NCI-H1048 (cell line): ENCODE measurements at regions not wholly inside any gene's neighbourhood (a gene's known extent, or its start where the extent isn't known, plus 50 kb on each side); places are given as distances from the start of the nearest gene placed in this dataset.
"Not testable (repeated sequence)": the region's sequence is repeated elsewhere in the genome, so short reads cannot be mapped to it uniquely, and the experiment has no call there.

ENCODE experiments used
- DNase-seq: peaks from one replicate; lab custom pipeline; 2025; lab: John Stamatoyannopoulos, UW

DNA sequence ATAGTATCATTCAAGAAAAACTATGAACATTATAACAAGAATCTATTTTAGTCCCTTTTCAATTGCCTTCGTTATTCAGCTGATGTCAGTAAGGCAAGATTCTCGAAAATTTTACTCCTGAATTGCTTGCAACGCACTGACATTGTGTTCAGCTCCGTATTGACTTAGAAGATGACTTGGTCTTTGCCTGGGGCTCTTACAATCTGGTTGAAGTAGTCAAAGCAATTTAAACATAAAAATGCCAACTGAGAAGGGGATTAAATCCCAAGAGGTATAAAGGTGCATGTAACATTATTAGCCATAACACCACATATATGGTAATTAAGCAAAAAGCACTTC lies 507.1 kb downstream of the CENPC start:
- DNase-seq = no peak

DNA sequence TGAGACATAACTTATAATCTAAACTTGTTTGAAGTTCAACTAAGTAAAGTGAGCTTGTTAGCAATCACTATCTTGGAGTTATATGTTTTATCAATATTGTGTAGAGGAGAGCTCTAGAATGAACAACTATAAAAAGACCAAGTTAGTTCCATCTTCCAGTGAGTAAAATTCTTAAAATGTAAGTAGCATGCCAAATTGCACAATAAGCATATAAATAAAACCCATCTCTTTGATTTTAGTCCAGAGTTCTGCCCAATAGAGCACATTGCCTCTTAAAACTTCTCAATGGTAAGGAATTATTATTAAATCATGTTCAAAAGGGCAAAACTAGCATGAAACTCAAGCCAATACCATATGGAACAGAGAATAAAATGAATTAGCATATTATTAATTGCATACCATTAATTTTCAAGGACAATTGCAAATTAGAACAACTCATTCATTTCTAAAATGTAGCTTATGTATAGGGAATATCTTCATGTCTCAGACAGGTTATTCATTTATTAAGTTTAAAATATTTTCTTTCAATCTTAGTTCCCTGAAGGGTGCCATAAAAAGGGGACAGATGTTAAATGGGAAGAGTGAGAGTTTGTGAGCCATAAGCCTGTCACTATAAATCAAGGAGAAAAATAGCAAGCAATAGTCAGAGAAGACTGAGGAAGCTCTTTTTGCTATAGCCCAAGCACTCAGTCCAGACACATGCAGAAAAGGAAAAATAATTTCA lies 507.6 kb downstream of the CENPC start:
- DNase-seq = no peak

DNA sequence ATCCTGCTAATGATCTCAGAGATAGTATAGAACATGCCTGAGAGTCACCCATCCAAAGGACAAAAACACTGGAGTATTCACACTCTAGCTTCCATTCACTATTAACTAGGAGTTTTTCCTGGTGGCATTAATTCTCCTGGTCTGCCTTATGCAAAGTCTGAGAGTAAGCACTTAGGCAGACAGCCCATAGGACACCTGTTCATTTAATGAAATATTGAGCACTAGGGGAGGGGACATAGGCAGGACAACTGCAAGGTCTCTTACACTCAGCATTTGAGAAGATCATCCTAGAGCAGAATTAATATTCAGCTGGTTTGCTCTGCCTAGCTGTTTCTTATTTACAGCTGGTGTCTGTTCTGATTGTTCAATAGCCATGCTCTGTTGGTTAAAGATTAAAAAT lies 508.5 kb downstream of the CENPC start:
- DNase-seq = no peak

DNA sequence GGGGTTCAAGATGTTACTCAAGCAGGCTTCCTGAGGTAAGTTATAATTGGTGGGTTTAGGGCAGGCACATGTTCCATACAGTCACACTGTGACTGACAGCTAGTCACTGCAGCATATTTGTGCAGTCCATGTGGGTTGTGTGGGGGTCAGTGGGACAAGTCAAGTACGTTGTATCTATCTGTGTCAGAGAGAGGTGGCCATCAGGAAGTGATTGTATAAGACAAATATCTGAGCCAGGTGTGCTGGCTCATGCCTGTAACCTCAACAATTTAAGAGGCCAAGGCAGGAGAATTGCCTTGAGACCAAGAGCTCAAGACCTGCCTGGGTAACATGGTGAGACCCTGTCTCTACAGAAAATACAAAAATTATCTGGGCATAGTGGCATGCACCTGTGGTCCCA lies 509.3 kb downstream of the CENPC start:
- no peak for DNase-seq

DNA sequence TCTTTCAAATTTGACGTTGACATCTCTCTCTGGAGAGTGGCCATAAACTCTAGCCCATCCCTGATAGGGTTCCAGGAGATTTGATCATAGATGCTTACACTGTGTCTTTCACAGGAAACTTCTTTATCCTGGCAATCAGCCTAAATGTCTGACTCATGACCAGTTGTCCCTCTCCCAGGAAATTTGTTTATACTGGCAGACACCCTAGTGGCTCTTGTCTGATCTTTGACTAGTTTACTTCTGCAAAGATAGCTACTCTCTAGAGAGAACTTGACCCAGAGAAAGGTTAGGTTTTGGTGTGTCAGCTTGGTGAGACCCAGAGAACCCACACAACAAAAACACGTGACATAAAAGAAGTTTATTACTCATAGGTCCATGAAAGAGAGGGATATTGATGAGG lies 509.8 kb downstream of the CENPC start:
- DNase-seq = no peak

DNA sequence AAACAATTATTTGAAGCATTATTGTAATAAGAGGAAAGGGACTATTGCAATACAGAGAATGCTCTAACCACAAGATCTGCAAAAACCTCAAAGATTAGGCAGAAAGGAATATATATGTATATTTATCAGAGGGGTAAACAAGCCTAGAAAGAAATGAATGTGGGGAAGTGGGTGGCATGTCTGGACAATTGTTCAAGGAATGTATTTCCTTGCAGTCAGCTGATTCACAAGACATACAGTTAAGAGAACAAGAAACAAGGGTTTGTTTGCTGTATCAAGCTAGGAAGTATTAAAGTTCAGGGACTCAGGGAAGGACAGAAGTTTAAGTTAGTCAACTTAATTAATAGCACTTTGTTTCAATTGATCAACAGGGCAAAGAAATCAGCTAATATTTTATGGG lies 514.7 kb downstream of the CENPC start:
- DNase-seq = no peak

DNA sequence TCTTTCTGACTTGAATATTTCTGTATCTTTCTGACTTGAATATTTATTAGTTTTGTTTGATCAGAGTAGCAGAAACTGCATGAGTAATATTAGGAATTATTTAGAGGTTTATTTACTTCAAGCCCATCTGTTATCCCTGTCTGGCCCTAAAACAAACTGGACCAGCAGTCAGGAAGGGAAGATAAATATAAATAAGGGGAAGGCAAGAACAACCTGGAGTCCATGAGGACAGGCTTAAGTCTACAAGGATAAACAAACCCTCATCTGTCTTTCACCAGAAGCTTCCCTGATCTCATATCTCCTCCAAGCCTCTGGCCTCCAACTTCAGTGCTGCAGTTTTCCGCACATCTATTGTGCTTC lies 524.9 kb downstream of the CENPC start:
- DNase-seq = no peak

DNA sequence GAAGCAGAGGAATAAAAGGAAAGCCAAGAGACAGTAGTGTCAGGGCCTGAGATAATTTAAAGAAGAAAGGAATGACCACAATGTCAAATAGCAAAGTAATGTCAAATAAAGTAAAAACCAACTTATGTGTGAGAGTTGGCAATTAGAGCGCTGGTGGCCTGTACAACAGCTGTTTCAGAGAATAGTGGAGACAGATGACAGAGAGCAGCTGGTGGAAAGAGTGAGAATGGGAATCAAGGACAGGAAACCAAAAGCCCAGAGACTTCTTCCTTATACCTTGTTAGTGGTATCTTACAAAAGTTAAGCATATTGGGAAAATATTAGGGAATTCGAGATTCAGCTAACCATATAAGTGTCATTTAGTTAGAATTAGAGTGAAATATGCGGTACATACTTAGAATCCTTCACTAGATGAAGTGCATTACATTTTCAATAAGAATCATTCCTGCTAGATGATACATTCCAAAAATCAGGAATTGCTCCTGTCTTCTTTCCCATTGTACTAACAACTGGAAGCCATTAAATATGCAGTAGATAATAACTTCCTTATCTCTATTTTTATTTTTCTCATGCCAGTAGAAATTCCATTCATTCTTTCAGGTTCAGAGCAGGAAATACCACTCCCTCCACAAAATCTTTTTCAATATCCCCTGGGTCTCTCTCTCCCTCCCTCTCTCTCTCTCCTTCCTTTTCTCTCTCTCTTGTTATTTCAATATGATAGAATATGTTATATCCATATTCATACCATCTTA lies 525.4 kb downstream of the CENPC start:
- DNase-seq = no peak

DNA sequence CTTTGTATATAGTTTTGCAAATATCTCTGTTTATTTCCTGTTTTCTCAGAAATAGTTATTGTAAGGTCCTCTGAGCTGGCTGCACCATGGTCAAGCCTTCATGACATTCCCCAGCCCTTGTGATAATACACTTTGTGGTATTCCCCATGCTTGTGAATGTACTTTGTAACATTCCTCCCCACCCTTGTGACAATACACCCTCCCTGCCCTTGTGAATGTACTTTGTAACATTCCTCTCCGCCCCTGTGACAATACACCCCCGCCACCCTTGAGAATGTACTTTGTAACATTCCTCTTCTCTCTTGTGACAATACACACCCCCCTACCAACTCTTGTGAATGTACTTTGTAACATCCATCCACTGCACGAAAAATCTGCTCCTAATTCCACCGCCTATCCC lies 530.7 kb downstream of the CENPC start:
- no peak for DNase-seq

DNA sequence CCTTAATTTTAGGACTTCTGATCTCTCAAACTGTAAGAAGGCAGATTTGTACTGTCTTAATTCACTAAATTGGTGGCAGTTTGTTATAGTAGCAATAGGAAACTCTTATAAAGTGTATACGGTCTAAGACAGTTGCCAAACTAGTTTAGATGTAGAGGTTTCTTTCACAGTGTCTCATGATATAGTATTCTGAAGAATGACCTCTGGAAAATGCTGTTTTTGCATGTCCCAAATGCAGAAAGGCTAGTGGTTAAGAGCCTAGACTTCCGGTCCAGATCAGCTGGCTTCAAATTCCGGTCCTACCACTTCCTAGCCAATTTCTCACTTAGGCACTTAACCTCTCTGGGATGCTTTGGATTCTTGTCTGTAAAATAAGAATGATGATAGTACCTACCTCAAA lies 538.5 kb downstream of the CENPC start:
- DNase-seq = no peak

DNA sequence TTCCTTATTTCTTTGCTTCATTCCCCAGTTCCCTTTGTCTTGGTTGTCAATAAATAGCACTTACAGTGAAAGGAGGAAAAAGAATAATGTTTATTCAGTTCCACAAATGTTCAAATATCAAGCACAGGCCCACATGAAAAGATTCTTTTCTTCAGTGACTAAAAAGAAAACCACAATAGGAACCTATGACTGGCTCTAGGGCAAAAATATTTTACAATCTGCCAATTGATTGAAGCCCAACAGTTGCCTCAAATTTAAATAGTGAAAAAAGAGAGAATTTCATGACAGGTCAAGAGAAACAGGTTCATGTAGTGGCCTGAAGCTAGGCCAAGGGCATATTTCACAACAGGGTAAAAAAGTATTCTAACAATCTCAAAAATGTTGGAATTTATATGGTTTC lies 553.8 kb downstream of the CENPC start:
- DNase-seq = no peak

DNA sequence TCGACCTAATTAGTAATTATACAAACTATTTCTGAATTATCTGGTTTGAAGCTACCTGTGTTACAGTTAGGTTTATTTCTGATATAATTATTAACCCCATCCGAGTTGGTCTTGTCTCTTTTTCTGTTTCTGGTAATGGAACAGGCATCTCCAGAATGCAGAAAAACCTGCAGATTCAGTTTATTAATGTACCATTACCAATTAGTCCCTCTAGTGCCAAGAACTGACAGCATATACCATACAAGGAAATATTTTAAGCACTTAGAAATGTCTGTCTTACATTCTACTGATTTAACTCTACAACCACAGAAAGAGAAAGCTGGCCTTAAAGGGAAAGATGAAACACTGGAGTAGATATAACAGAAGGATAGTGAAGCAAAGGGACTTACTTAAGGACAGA lies 570.6 kb downstream of the CENPC start:
- DNase-seq = no peak

DNA sequence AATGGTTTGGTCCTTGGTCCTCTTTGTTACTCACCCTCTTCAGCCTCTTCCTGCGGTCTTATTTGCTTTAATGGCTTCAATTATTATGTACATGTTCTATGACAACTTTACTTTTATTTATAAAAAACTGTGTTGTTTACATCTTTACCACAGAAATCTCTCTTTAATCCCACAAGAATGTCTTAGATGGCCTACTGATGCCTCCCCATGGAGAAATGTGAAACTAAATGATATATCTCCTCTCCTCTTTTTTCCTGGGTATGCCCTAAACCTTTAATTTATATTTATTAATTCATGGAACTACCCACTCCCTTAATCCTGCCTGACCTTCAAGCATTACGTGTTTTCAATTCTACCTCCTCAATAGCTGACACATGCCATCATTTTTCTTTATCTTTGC lies 573.2 kb downstream of the CENPC start:
- no peak for DNase-seq

DNA sequence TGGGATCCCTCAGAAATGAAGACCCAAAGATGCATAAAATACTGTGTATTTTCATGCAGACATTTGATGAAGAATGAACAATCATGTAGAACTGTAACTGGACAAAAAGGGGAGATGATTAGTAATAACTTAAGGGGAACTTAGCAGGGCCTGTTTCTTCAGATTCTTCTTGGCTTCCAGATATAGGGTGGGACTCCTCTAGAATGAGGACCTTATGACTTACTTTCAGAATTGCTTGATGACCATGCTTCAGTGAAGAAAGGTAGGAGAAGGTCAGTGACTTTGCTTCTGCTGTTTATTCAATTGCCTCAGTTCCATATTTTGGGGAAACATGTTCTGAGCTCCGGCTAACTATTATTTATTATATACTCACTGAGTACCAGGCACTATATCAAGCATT lies 580.8 kb downstream of the CENPC start:
- DNase-seq = no peak

DNA sequence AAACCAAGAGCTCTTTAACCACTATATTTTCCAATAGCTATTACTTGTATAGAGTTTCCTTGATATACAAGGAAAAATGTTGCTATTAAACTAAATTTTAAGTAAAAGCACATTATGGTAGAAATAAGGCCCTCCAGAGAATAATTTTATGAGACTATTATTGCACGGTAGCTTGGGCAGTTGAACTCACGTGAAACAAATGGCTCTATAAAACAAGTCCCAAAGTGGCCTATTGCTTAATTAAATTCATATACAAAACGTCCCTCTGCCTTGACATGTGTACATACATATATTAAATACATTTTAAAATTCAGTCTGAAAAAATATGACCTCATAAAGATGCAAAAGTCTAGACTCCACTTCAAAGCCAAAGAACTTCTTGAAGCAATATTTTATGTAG lies 582.2 kb downstream of the CENPC start:
- DNase-seq = no peak

DNA sequence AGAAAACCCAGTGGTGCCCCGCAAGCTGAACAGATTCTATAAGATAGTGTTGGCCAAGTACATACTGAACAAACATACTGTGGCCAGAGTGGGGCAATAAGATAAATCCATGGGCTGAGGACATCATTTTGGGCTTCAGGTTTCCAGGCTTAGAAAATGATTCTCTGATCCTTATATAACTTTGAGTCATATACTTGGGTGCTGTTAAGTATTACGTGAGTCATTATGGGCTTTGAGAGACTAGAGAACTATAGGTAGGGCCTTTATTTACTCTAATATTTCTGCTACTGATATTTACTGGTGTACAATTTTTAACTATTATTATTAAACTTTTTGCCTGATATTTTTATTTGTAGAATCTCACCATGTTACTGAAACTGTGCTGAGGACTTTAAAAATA lies 586.1 kb downstream of the CENPC start:
- no peak for DNase-seq

DNA sequence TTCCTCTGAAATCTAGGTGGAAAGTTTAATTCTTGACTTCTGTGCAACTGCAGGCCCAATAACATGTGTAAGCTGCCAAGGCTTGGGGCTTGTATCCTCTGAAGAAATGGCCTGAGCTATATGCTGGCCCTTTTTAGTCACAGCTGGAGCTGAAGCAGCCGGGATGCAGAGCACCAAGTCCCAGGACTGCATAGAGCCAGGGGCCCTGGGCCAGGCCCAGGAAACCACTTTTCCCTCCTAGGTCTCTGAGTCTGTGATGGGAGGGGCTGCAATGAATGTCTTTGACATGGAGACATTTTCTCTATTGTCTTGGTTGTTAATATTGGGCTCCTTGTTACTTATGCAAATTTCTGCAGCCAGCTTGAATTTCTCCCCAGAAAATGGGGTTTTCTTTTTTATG lies 588.5 kb downstream of the CENPC start:
- DNase-seq = no peak

DNA sequence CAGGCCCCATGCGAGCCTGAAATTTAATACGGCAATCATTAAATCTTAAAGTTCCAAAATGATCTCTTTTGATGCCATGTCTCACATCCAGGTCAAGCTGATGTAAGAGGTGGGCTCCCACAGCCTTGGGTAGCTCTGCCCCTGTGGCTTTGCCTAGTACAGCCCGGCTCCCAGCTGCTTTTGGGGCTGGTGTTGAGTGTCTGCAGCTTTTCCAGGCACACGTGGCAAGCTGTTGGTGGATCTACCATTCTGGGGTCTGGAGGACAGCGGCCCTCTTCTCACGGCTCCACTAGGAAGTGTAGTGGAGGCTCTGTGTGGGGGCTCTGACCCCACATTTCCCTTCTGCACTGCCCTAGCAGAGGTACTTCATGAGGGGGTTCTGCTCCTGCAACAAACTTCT lies 588.9 kb downstream of the CENPC start:
- DNase-seq = no peak

DNA sequence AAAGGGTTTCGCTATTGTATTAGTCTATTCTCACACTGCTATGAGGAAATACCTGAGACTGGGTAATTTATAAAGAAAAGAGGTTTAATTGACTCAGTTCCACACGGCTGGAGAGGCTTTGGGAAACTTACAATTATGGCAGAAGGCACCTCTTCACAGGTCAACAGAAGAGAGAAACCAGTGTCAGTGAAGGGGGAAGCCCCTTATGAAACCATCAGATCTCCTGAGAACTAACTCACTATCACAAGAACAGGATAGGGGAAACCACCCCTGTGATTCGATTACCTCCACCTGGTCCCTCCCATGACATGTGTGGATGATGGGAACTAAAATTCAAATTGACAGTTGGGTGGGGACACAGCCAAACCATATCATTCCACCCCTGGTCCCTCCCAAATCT lies 589.5 kb downstream of the CENPC start:
- no peak for DNase-seq

DNA sequence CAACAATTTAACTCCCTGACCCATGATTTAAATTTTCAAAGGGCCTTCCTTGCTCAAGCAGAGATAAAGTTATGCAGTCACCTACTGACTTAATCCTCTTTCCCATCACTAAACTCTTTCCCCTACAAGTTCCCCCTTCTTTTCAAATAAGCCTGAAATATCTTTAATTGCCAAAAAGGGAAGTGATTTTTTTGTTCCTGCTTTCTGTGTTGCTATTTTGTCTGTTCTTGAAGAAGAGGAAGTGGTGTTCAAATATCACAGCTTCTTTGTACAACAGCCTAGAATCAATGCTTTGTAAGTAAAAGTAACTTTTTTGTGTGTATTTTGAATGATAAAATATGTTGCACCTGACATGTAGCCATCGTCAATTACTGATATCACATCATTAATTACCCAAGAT lies 595.9 kb downstream of the CENPC start:
- no peak for DNase-seq

DNA sequence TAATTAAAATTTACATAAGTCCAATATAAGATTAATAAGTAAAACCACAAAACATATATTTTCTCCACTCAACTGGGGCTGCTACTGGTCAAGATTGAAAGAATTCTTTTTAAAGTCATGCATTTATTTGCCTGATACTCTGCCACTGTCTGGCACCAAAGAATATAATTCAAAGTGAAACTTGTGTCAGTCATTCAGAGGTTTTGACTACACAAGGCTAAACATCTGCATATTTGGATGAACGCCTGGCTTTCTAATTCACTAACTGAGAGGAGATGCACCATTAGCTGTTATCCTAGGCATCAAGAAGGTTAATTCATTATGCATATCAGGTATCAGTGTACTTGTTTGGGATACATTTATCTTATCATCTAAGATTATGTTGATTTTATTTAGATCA lies 598.5 kb downstream of the CENPC start:
- DNase-seq = no peak

DNA sequence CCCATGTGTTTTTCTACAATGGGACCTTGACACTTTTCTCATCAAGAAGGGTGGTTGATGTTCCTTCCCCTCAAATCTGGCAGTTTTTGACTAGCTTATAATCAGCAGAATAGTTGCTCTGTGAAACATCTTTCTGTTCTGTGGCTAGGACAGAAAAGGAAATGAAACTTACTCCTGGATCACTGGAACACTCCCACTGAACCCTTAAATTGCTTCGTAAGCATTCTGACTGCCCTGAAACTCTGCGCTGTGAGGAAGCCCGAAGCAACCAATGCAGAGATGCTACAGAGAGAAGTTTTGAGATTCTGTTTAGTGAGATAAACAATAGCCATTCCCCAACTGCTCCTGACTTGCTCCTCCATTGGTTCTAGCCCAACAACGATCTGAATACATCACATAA lies 602.2 kb downstream of the CENPC start:
- DNase-seq = no peak

DNA sequence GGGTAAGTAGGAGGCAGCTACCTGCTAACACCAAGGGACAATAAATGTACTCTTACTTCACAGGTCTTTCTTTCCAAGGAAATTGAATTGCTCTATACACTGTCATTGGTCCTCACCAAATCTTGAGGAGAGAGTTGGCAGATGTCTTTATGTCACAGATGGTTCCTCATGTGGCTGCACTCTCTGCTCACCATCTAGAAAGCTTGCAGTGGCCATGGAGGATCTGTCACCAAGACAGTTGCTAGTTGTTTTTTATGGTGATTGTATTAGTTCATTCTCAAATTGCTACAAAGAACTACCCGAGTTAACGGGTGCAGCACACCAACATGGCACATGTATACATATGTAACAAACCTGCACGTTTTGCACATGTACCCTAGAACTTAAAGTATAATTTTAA lies 613.3 kb downstream of the CENPC start:
- not testable (repeated sequence) for DNase-seq

DNA sequence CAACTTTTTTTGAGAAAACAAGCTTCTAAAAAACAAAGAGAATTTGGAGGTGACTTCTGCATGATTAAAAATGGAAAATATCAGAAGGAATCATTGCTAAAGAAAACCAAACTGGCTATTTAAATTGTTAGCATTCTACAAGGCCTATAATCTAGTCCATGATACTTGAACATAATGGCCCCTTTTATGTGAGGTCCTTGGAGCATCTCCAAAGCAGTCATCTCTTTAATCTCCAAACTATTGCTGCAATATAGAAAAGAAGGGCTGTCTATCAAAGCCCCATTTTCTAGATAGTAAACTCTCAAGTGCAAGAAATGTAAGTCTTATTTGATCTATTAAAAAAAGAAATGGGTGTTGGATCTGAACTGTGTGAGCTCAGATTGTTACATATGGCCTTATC lies 615.1 kb downstream of the CENPC start:
- DNase-seq = no peak
